Panc1 (cell line): ENCODE measurements at regions not wholly inside any gene's neighbourhood (a gene's known extent, or its start where the extent isn't known, plus 50 kb on each side); places are given as distances from the start of the nearest gene placed in this dataset.
"Not testable (repeated sequence)": the region's sequence is repeated elsewhere in the genome, so short reads cannot be mapped to it uniquely, and the experiment has no call there.

ENCODE experiments used
- ATAC-seq: fragments of 200-7000 bp; cut with Tn5 transposase; 2 replicates; pipeline ENCODE4 v1.9.1; 2020; ENCODE audit warnings: mild to moderate bottlenecking, moderate library complexity
- BruUV-seq: library from RNA; stranded (reverse); fragments of 400-500 nt; replicated peaks from 2 replicates; lab custom pipeline; 2021; lab: Mats Ljungman, UMichigan
- CTCF ChIA-PET: fragments of 300-600 bp; sonication (Branson Sonifier 250); formaldehyde crosslinking; loops from one replicate; lab custom pipeline; 2022; ENCODE audit warnings: antibody characterized with exemption; lab: Charles Lee
- POLR2A ChIA-PET: fragments of 300-600 bp; sonication (Branson Sonifier 250); formaldehyde crosslinking; loops from one replicate; lab custom pipeline; 2022; ENCODE audit warnings: antibody characterized with exemption; lab: Charles Lee
- DNase-seq: peaks from one replicate; pipeline ENCODE4 v3.0.0-alpha.2; 2010; ENCODE audit warnings: low read depth, low spot score
- H3K27ac ChIP-seq: 2 replicates; pipeline ENCODE4 v1.5.1; 2011; ENCODE audit warnings: mild to moderate bottlenecking, low read length, inconsistent platforms
- H3K27me3 ChIP-seq: fragments of 200-500 bp; sonication (Bioruptor generic); 2 replicates; pipeline ENCODE4 v1.6.0; 2014; ENCODE audit warnings: low read length, inconsistent platforms; ENCODE audit not compliant: control insufficient read depth, insufficient read depth
- H3K36me3 ChIP-seq: fragments of 200-500 bp; sonication (Bioruptor generic); 2 replicates; pipeline ENCODE4 v1.5.1; 2014; ENCODE audit warnings: inconsistent platforms, mild to moderate bottlenecking, low read length, moderate library complexity; ENCODE audit not compliant: control insufficient read depth, insufficient read depth
- H3K4me1 ChIP-seq: 2 replicates; pipeline ENCODE4 v1.5.1; 2011; ENCODE audit warnings: inconsistent platforms, mild to moderate bottlenecking, low read length, moderate library complexity; ENCODE audit not compliant: control insufficient read depth, insufficient read depth
- H3K4me3 ChIP-seq, 2 experiments: 2 replicates each; pipeline ENCODE4 v1.5.1; 2011 to 2012; ENCODE audit warnings: low read depth in 2 of 2, low read length in 2 of 2, mild to moderate bottlenecking in 2 of 2, inconsistent platforms in 1 of 2, moderate library complexity in 1 of 2
- H3K9me3 ChIP-seq: fragments of 200-500 bp; sonication (Bioruptor generic); 2 replicates; pipeline ENCODE4 v1.5.1; 2014; ENCODE audit warnings: low read depth, mild to moderate bottlenecking, inconsistent platforms, low read length, moderate library complexity; ENCODE audit not compliant: control insufficient read depth, insufficient read depth
- CTCF ChIP-seq: fragments of 450-650 bp; IDR thresholded peaks from 2 replicates; pipeline ENCODE4 v1.5.1; 2017; ENCODE audit warnings: mild to moderate bottlenecking
- POLR2AphosphoS5 ChIP-seq: IDR thresholded peaks from 2 replicates; pipeline ENCODE4 v1.6.1; 2012; ENCODE audit warnings: mild to moderate bottlenecking, low read depth, low read length, moderate library complexity
- SIN3A ChIP-seq: IDR thresholded peaks from 2 replicates; pipeline ENCODE4 v1.6.1; 2012; ENCODE audit warnings: low read depth, mild to moderate bottlenecking, low read length, moderate library complexity, borderline replicate concordance; ENCODE audit not compliant: insufficient read depth
- TCF7L2 ChIP-seq: IDR thresholded peaks from 2 replicates; pipeline ENCODE4 v1.6.1; 2011; ENCODE audit warnings: mild to moderate bottlenecking, low read depth, low read length, inconsistent platforms
- in situ Hi-C: cut with HindIII; loops from 2 replicates; pipeline ENCODE4 v1.10.0; 2016; ENCODE audit warnings: low sequenced_read_pairs, low pct_unique_long_range_greater_than_20kb
- intact Hi-C: fragments of 100-400 bp; cut with micrococcal nuclease; formaldehyde crosslinking; loops from one replicate; pipeline ENCODE4 v1.10.0; 2022; ENCODE audit not compliant: unreplicated experiment
- TF ChIP-seq, protein P1 (sequence below), 2 experiments: IDR thresholded peaks; 2 replicates each; pipeline ENCODE4 v1.6.1; 2011 to 2012; ENCODE audit warnings: low read depth in 2 of 2, control low read depth in 1 of 2, low read length in 1 of 2, mild to moderate bottlenecking in 1 of 2, moderate library complexity in 1 of 2; ENCODE audit not compliant: insufficient read depth in 1 of 2

- no TSS peak for BruUV-seq
- in situ Hi-C loops, result no loop called here
- H3K36me3 ChIP-seq, result no peaks in the 10 kb centered on the region
- H3K27me3 ChIP-seq, result no peaks in the 10 kb centered on the region
- intact Hi-C loops, result no loop called here
- no peaks in the 10 kb centered on the region for H3K9me3 ChIP-seq
- no peak overlapping the region for H3K4me3 ChIP-seq
- TF ChIP-seq TCF7L2, result no peak
- TF ChIP-seq, protein P1, sequence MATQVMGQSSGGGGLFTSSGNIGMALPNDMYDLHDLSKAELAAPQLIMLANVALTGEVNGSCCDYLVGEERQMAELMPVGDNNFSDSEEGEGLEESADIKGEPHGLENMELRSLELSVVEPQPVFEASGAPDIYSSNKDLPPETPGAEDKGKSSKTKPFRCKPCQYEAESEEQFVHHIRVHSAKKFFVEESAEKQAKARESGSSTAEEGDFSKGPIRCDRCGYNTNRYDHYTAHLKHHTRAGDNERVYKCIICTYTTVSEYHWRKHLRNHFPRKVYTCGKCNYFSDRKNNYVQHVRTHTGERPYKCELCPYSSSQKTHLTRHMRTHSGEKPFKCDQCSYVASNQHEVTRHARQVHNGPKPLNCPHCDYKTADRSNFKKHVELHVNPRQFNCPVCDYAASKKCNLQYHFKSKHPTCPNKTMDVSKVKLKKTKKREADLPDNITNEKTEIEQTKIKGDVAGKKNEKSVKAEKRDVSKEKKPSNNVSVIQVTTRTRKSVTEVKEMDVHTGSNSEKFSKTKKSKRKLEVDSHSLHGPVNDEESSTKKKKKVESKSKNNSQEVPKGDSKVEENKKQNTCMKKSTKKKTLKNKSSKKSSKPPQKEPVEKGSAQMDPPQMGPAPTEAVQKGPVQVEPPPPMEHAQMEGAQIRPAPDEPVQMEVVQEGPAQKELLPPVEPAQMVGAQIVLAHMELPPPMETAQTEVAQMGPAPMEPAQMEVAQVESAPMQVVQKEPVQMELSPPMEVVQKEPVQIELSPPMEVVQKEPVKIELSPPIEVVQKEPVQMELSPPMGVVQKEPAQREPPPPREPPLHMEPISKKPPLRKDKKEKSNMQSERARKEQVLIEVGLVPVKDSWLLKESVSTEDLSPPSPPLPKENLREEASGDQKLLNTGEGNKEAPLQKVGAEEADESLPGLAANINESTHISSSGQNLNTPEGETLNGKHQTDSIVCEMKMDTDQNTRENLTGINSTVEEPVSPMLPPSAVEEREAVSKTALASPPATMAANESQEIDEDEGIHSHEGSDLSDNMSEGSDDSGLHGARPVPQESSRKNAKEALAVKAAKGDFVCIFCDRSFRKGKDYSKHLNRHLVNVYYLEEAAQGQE (IDR thresholded peaks at IDR 0.05; ENCODE audit: insufficient read depth in 1 of 2, low read depth in 2 of 2, low read length in 1 of 2), result no peak
- no peak for TF ChIP-seq POLR2AphosphoS5
- TF ChIP-seq SIN3A, result no peak
- no peak for TF ChIP-seq CTCF
- ChIA-PET POLR2A (no interaction called here), CTCF (interaction anchor here (1.0 kb wide), 1 partner anchor 17 kb away, joined by 4 read pairs; no protein-coding TSS in a partner anchor)
- ATAC-seq, result no peak
- no peak for DNase-seq
- no peak overlapping the region for H3K27ac ChIP-seq
- H3K4me1 ChIP-seq, result no peaks in the 10 kb centered on the region
Observed at GRCh38 chr5:74516211-74516636, 124.3 kb downstream of the ENC1 start.

DNA sequence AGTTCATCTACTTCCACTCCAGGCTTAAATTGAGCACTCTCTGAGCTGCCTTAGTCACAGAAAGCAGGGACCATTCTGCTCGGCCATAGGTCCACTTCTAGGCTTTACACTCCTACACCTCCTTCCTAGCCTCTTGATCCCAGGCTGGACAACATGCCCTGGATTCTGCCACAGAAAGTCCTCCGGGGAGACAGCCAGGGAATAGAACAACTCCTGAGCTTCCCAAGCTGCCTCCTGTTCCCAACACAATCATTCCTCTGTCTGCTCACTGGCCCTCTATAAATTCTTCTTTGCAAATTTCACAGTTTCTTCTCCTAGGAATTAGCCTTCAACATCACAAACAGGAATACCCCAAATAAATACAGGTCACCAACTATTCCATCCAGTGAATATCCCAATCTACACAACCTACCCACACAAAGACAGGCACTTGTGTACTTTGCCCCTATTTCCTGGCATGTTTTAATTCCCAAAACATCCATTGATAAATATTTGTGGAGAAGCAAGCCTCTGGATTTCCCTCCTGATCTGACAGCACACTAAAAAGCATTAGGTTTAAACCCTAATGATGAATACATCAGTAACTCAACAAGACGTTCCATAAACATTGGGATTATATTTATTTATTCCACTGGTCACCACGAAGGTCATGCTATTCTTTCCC is 125.5 kb downstream of the ENC1 start:
- no peaks in the 10 kb centered on the region for H3K9me3 ChIP-seq
- H3K27me3 ChIP-seq, result no peaks in the 10 kb centered on the region
- DNase-seq, result no peak
- H3K4me1 ChIP-seq, result no peaks in the 10 kb centered on the region
- BruUV-seq, result no TSS peak
- H3K36me3 ChIP-seq, result no peaks in the 10 kb centered on the region
- intact Hi-C loops (no loop called here), in situ Hi-C loops (no loop called here)
- no peak overlapping the region for H3K27ac ChIP-seq
- ChIA-PET CTCF (no interaction called here), POLR2A (no interaction called here)
- TF ChIP-seq, protein P1 (IDR thresholded peaks at IDR 0.05; ENCODE audit: insufficient read depth in 1 of 2, low read depth in 2 of 2, low read length in 1 of 2), result no peak
- no peak for TF ChIP-seq SIN3A
- no peak for TF ChIP-seq POLR2AphosphoS5
- TF ChIP-seq CTCF, result no peak
- no peak for TF ChIP-seq TCF7L2
- H3K4me3 ChIP-seq, result no peak overlapping the region
- ATAC-seq, result no peak

DNA sequence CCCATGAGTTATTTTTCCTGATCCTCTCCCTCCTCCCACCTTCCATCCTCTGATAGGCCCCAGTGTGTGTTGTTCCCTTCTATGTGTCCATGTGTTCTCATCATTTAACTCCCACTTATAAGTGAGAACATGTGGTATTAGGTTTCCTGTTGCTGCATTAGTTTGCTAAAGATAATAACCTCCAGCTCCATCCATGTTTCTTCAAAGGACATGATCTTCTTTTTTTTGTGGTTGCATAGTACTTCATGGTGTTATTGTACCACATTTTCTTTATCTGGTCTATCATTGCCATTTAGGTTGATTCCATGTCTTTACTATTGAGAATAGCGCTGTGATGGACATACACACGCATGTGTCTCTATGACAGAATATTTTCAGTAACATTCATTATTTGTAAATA is 128.8 kb downstream of the ENC1 start:
- BruUV-seq, POLR2A ChIA-PET, DNase-seq, H3K9me3 ChIP-seq, ATAC-seq, H3K27ac ChIP-seq, H3K4me1 ChIP-seq, H3K27me3 ChIP-seq, in situ Hi-C loops, H3K36me3 ChIP-seq, intact Hi-C loops, CTCF ChIA-PET, H3K4me3 ChIP-seq: not testable (repeated sequence)
